Liver (tissue), 8 donors: ENCODE measurements at regions not wholly inside any gene's neighbourhood (a gene's known extent, or its start where the extent isn't known, plus 50 kb on each side); places are given as distances from the start of the nearest gene placed in this dataset.

Experiments
- DNase-seq: peaks from one replicate; pipeline ENCODE4 v3.0.0-alpha.2; 2017; ENCODE audit warnings: low spot score
- H3K27ac ChIP-seq, 2 donors: one replicate each; pipeline ENCODE4 v1.7.0; 2013; ENCODE audit warnings: inconsistent platforms in 2 of 2, low read length in 2 of 2, control low read depth in 1 of 2, low read depth in 1 of 2, mild to moderate bottlenecking in 1 of 2
- H3K27me3 ChIP-seq, 4 donors: one replicate each; pipeline versions ENCODE4 v1.6.1 to v1.7.0; 2013; ENCODE audit warnings: low read length in 3 of 4, inconsistent platforms in 1 of 4, mild to moderate bottlenecking in 1 of 4, moderate library complexity in 1 of 4; ENCODE audit not compliant: control insufficient read depth in 4 of 4, insufficient read depth in 4 of 4
- H3K36me3 ChIP-seq, 4 donors: one replicate each; pipeline versions ENCODE4 v1.6.1 to v1.7.0; 2013; ENCODE audit warnings: low read length in 3 of 4, mild to moderate bottlenecking in 3 of 4, low read depth in 1 of 4, moderate library complexity in 1 of 4; ENCODE audit not compliant: control insufficient read depth in 4 of 4, insufficient read depth in 3 of 4
- H3K4me1 ChIP-seq, 4 donors: one replicate each; pipeline versions ENCODE4 v1.6.1 to v1.7.0; 2013; ENCODE audit warnings: low read length in 3 of 4, mild to moderate bottlenecking in 3 of 4, moderate library complexity in 1 of 4; ENCODE audit not compliant: control insufficient read depth in 4 of 4, insufficient read depth in 4 of 4
- H3K4me3 ChIP-seq, 3 donors: one replicate each; pipeline versions ENCODE4 v1.6.1 to v1.7.0; 2013; ENCODE audit warnings: low read length in 3 of 3, control low read depth in 1 of 3, low read depth in 1 of 3, mild to moderate bottlenecking in 1 of 3
- H3K9ac ChIP-seq, 2 donors: one replicate each; pipeline ENCODE4 v1.7.0; 2013; ENCODE audit warnings: low read length in 2 of 2, mild to moderate bottlenecking in 2 of 2, moderate library complexity in 2 of 2, control low read depth in 1 of 2, low read depth in 1 of 2
- H3K9me3 ChIP-seq, 4 donors: one replicate each; pipeline versions ENCODE4 v1.6.1 to v1.7.0; 2013; ENCODE audit warnings: low read length in 3 of 4; ENCODE audit not compliant: control insufficient read depth in 4 of 4
- CTCF ChIP-seq: fragments of 150-350 bp; IDR thresholded peaks from 2 replicates; pipeline ENCODE4 v1.5.1; 2017; ENCODE audit warnings: improper control_type of control experiment, low read depth, low read length; ENCODE audit not compliant: missing input control
- FOXA1 ChIP-seq: IDR thresholded peaks from 2 replicates; pipeline ENCODE4 v1.6.1; 2016; ENCODE audit warnings: antibody characterized with exemption
- FOXA2 ChIP-seq: IDR thresholded peaks from 2 replicates; pipeline ENCODE4 v1.6.1; 2016; ENCODE audit warnings: antibody characterized with exemption
- HNF4A ChIP-seq, 2 donors: conservative IDR thresholded peaks; 2 replicates each; pipeline ENCODE4 v1.6.1; 2016; ENCODE audit warnings: antibody characterized with exemption in 2 of 2, mild to moderate bottlenecking in 2 of 2
- HNF4G ChIP-seq: IDR thresholded peaks from 2 replicates; pipeline ENCODE4 v1.6.1; 2016; ENCODE audit warnings: antibody characterized with exemption
- JUND ChIP-seq, 2 donors: IDR thresholded peaks; 2 replicates each; pipeline ENCODE4 v1.6.1; 2016; ENCODE audit warnings: antibody characterized with exemption in 2 of 2
- NR2F2 ChIP-seq: IDR thresholded peaks from 2 replicates; pipeline ENCODE4 v1.6.1; 2016; ENCODE audit warnings: antibody characterized with exemption
- RAD21 ChIP-seq, 2 donors: IDR thresholded peaks; 2 replicates each; pipeline ENCODE4 v1.6.1; 2016; ENCODE audit warnings: antibody characterized with exemption in 2 of 2, mild to moderate bottlenecking in 2 of 2
- RXRA ChIP-seq, 2 donors: IDR thresholded peaks; 2 replicates each; pipeline ENCODE4 v1.6.1; 2017 to 2018; ENCODE audit warnings: antibody characterized with exemption in 2 of 2, mild to moderate bottlenecking in 1 of 2
- SP1 ChIP-seq: IDR thresholded peaks from 2 replicates; pipeline ENCODE4 v1.6.1; 2018; ENCODE audit warnings: antibody characterized with exemption, mild to moderate bottlenecking
- TAF1 ChIP-seq: conservative IDR thresholded peaks from 2 replicates; pipeline ENCODE4 v1.6.1; 2016; ENCODE audit warnings: antibody characterized with exemption, mild to moderate bottlenecking
- YY1 ChIP-seq: IDR thresholded peaks from 2 replicates; pipeline ENCODE4 v1.6.1; 2016; ENCODE audit warnings: antibody characterized with exemption, mild to moderate bottlenecking
- ZBTB33 ChIP-seq: IDR thresholded peaks from 2 replicates; pipeline ENCODE4 v1.6.1; 2016; ENCODE audit warnings: antibody characterized with exemption
- WGBS: extraction: QIAGEN DNeasy Blood & Tissue Kit; methylation state at CpG from one replicate; pipeline ENCODE4 v1.1.7; 2013; 5-methylcytosine and 5-hydroxymethylcytosine counted together
- TF ChIP-seq, protein P1 (sequence below): IDR thresholded peaks from 2 replicates; pipeline ENCODE4 v1.6.1; 2016; ENCODE audit warnings: antibody characterized with exemption
- donor health status: healthy.
- donor health status: healthy.
- donor health status: healthy.
- donor health status: healthy.
- donor health status: healthy.

DNA sequence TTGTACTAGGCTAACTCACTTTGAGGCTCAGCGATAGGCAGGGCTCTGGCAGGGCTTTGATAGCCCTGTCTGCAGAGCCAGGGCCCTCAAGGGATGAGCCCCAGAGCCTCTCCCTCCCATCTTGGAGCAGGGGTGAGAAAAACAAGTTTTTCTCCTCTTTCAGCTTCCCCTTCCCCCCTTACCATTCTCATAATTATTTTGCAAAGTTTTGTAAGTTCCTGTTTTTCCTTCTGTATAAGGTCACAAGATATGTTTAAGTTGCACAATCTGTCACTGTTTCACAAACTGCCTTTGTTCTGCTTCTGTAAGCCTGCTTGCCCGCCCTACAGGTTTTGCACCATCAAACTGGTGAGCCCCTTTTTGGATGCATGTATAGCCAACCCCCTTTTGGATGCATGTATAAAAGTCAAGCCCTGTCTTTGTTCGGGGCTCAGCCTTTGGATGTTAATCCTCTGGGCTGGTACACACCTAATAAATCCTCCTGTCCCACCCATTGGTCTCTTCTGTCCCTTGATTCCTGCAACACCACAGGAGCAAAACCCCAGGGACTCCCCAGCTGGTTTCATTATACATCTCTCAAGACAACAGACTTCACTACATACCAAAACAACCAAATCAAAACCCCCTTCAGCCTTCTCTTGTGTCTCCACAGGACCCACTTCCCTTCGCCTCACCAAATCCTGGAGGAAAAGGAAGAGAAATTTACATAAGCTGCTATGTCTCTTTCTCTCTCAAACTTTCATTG lies 52.5 kb upstream of the RESF1 start:
- Histone ChIP-seq H3K9me3 (peaks cover 0 to 12% (median 0%) of the 10 kb centered on the region in 4 donors), H3K36me3 (no peaks in the 10 kb centered on the region), H3K27me3 (no peaks in the 10 kb centered on the region), H3K4me1 (no peaks in the 10 kb centered on the region), H3K4me3 (no peak overlapping the region), H3K27ac (peak overlapping the region; percentile 6 to 47), H3K9ac (no peak overlapping the region)
- no peak for TF ChIP-seq RXRA (IDR thresholded peaks at IDR 0.05)
- TF ChIP-seq NR2F2, result no peak
- no peak for TF ChIP-seq ZBTB33
- WGBS, result 91% methylated on average over 4 of the region's 4 CpGs
- no peak for DNase-seq

GRCh38 chr12:31903025-31903424 lies 56.2 kb upstream of the RESF1 start:
- Histone ChIP-seq H3K4me3 (no peak overlapping the region), H3K27ac (no peak overlapping the region), H3K27me3 (no peaks in the 10 kb centered on the region), H3K4me1 (no peaks in the 10 kb centered on the region), H3K9ac (no peak overlapping the region), H3K36me3 (no peaks in the 10 kb centered on the region), H3K9me3 (peaks cover 0 to 12% (median 0%) of the 10 kb centered on the region in 4 donors)
- no peak for DNase-seq
- 90% methylated on average over 3 of the region's 3 CpGs for WGBS
- TF ChIP-seq FOXA1, result no peak
- TF ChIP-seq HNF4A (conservative IDR thresholded peaks at IDR 0.05), result no peak
- no peak for TF ChIP-seq TAF1
- TF ChIP-seq NR2F2, result no peak

DNA sequence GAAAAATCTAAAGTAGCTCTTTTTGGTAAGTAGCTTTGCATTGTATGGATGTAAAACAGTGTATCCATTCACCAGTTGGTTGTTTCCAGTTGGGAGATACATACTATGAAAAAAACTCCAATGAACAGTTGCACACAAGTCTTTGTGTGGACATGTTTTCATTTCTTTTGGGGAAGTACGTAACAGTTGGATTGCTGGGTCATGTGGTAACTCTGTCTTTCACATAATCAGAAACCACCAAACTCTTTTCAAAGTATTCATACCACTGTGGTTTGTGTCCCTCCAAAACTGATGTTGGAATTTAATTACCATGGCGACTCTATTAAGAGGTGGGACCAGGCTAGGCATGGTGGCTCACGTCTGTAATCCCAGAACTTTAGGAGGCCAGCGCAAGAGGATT lies 58.9 kb upstream of the RESF1 start:
- H3K27ac ChIP-seq, result no peak overlapping the region
- 97% methylated on average over 4 of the region's 4 CpGs for WGBS
- no peaks in the 10 kb centered on the region for H3K27me3 ChIP-seq
- no peak for TF ChIP-seq YY1
- TF ChIP-seq HNF4G, result no peak
- TF ChIP-seq RAD21 (IDR thresholded peaks at IDR 0.05), result no peak
- DNase-seq, result no peak
- no peaks in the 10 kb centered on the region for H3K9me3 ChIP-seq
- H3K36me3 ChIP-seq, result no peaks in the 10 kb centered on the region
- H3K9ac ChIP-seq, result no peak overlapping the region
- no peaks in the 10 kb centered on the region for H3K4me1 ChIP-seq
- no peak overlapping the region for H3K4me3 ChIP-seq

DNA sequence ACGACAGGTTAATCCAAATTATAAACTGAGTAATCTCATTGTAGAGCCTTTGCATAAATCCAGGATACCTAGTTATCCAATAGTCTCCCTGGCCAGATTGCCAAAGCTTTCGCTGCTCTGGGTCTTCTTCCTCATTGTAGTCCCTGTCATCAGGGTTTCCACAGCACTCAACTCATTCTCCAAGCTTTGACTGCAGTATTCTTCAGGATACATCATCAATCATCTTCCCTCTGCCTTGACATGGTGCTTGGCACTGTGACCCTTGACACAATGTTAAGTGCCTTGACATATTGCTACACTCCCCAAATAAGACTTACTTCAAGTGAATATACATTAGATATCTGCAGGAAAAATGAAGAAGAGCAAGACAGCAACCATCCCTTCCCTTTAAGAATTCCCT lies 60.1 kb upstream of the RESF1 start:
- Histone ChIP-seq H3K27me3 (no peaks in the 10 kb centered on the region), H3K36me3 (no peaks in the 10 kb centered on the region), H3K27ac (no peak overlapping the region), H3K9me3 (no peaks in the 10 kb centered on the region), H3K4me3 (no peak overlapping the region), H3K9ac (no peak overlapping the region), H3K4me1 (no peaks in the 10 kb centered on the region)
- DNase-seq, result no peak
- WGBS, result 78% methylated on average over 2 of the region's 2 CpGs
- TF ChIP-seq HNF4A (conservative IDR thresholded peaks at IDR 0.05) (no peak), SP1 (no peak), CTCF (no peak), FOXA2 (no peak), ZBTB33 (no peak), JUND (IDR thresholded peaks at IDR 0.05) (no peak)
- TF ChIP-seq, protein P1, sequence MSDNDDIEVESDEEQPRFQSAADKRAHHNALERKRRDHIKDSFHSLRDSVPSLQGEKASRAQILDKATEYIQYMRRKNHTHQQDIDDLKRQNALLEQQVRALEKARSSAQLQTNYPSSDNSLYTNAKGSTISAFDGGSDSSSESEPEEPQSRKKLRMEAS, result no peak
